Endometrium (tissue), 2 donors: ENCODE measurements at regions not wholly inside any gene's neighbourhood (a gene's known extent, or its start where the extent isn't known, plus 50 kb on each side); places are given as distances from the start of the nearest gene placed in this dataset.

ENCODE experiments used
- FAIRE-seq: peaks from 2 replicates; lab custom pipeline; 2012; peaks lifted over from hg19 to GRCh38; lab: Jason Lieb, UNC
- donor health status: control.
- donor health status: control.

DNA sequence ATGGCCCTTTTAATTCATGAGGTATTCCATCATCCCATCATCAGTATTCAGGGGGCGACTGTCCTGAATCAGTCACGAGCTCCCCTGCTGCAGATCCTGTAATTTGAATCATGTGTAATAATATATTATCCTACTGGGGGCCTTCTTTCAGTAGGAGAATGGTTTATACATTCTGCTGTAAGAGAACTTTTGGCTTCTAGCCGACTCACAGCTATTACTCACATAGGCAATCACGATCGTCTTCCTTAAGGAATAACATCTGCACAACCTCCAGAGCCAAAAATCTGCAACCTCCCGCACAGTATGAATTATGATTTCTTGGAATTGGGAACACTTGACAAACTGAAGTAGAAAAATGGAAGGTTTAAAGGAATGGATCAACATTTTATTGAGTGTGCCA, 343.0 kb downstream of the USP25 start:
- no peak for FAIRE-seq

GRCh38 chr21:16073586-16073985, 343.8 kb downstream of the USP25 start:
- FAIRE-seq, result no peak

DNA sequence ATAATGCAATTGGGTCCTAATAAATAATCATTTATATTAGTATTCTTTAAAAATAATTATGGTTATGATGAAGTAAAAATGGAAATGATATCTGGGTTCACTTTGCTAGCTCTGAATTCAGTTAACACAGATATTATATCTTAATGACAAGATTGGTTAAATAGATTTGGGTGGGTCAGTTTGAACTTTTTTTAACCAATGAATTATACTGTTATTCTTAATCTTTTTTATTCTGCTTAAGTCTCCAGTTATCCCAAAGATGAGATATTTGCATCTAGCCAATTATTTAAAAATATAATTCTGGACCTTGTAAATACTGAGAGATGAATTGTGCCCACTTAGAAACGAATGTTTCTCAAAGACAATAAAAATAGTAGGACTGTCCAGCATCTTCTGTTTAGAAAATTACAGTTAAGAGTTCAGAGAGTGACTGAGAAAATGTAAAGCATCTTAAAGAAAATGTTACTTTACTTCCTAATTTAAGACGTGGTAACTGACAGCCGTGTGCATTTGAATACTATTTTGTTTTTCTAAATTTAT, 345.2 kb downstream of the USP25 start:
- FAIRE-seq, result no peak

DNA sequence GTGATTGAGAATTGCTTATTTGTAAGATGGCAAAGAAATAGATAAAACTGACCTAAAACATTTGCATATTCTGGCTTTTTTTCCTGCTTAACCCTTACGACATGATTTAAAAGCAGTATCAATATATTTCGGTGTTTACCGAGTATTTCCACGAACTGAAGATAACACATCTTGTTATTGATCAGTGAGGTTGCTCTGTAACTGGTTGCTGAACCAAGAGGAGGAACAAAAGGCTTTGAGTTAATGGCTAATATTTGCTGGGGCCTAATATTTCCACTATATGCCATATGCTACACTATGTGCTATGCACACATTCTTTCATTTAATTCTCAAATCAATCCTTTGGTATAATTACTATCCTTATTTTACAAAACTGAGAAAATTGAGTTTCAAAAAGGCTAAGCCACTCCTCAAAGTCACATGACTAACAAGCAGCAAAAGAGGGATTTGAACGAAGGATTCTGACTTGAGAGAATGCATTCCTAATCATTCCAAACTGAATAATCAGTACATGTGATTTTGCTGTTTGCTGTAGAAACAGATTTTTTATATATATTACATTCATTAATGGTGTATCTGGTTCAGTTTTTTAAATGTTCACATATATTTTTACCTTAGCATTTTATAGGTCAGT, 346.0 kb downstream of the USP25 start:
- no peak for FAIRE-seq

DNA sequence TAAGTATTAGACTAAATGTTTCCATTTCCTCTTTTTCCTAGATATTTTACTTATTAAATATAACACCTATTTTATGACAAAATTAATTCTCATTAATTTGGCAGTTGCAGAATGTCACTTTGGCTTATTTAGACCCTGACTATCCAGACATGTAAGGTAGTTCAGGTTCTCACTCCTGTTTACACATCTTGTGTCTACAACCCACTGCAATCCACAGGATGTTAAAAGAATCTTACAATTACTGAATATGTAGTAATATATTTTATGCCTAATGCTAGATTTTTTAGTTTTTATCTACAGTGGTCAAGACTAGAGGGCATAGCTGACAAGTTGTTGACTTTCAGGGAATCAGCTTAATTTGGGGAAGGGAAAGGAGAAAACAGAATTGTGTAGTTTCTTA, 346.7 kb downstream of the USP25 start:
- FAIRE-seq, result no peak

GRCh38 chr21:16078382-16078781, 348.6 kb downstream of the USP25 start:
- no peak for FAIRE-seq

DNA sequence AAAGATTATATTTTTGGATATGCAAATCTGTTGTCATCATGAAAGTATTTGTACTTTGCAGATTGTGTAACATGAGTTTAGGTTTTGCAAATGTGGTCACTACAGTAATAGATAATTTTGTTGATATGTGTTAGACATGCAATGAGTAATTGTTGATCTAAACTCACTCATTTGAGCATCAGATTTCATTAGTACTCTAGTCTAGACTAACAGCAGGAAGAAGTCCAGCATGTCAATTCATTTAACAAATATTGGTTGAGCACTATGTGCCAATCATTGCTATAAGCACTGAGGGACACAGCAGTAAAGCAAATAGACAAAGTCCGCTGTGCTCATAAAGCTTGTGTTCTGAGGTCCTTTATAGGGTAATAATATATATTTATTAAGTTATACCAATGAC, 350.0 kb downstream of the USP25 start:
- no peak for FAIRE-seq

- no peak for FAIRE-seq
These were observed 351.5 kb downstream of the USP25 start for GRCh38 chr21:16081304-16081703.

DNA sequence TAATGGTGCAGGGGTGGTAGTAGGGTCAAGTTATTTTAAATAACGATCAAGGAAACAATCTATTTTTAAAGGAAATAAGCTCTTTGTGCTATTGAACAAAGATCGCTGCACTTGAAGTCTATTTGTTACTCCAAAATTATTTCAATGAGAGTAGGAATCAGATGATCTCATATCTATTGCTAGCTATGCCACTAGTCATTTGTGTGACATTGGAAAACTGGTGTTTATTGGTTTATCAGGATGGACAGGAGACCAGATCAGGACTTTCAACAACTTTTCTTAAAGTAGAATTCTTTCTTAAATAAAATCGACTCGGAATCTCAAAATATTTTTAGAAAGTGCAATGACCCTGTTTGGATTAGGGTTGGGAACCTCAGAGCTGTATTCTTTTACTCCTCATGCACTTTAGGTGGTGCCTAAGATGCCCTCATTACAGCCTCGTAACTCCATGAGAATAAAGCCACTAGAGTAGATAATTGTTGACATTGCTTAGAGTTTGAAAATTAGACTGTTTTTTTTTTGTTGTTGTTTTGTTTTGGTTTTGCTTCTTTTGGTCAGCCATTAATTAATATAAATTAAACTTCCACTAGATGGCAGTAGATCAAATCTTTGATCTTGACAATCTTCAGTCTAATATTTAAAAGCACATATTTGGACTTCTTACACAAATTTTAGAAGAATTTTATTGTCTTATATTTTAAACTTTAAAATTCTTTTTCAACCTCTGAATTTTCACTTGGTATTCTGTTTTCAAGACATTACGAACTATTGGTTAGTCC, 352.4 kb downstream of the USP25 start:
- FAIRE-seq, result peak; percentile 99

DNA sequence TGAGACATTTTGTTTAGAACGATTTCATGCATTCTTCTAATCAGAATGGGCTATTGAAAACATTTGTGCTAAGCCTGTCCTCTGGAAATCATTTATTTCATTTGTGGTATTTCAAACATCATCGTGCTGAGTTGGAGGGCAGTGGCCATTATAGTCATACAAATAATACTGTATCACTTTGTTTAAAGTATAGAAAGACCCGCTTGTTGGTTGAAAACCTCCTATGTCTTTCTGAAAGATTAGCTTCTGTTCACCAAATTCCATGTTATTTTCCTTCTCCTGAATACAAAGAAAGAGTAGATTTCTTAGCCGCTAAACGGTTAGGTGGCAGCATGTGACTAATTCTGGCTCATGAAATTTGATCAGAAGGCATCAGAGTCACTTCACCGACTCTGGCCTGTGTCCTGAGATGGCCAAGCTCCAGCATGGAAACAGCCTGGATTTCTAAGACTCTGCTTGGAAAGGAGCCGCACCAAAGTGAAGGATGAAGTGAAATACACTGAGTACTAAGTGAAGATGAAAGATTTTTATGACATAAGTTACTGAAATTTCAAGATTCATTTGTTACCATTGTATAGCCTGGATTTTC, 355.1 kb downstream of the USP25 start:
- FAIRE-seq, result no peak

DNA sequence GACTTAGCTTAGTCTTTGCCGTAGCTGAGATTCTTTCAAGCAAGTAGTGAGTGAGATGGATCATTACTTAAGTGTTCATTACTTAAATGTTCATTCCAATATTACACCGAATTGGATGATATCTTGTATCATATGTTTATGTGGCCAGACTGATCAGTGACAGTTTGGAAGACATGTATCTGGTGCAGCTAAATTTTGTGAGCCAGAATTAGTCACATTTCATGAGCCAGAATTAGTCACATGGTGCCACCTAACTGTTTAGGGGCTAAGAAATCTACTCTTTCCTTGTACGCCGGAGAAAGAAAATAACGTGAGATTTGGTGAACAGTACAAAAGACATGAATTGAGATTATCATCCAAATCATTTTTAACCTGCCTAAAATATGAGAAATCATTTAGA, 355.6 kb downstream of the USP25 start:
- FAIRE-seq, result no peak

- no peak for FAIRE-seq
These were observed 356.3 kb downstream of the USP25 start for GRCh38 chr21:16086121-16086520.

GRCh38 chr21:16086936-16087335, 357.2 kb downstream of the USP25 start:
- no peak for FAIRE-seq

GRCh38 chr21:16087523-16087922, 357.7 kb downstream of the USP25 start:
- no peak for FAIRE-seq

DNA sequence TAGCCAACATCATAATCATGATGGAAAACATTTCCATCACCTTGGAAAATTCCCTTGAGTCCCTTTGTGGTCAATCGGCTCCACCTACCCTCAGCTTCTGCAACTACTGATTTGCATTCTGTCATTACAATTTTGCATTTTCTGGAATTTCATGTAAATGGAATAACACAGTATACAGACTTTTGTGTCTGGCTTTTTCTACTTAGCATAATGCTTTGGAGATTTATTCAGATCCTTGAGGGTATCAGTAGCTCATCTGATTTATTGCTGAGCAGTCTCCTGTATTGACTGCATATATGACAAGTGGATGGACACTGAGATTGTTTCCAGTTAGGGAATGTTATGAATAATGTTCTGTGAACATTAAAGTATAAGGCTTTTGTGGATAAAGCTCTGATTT, 358.3 kb downstream of the USP25 start:
- no peak for FAIRE-seq

DNA sequence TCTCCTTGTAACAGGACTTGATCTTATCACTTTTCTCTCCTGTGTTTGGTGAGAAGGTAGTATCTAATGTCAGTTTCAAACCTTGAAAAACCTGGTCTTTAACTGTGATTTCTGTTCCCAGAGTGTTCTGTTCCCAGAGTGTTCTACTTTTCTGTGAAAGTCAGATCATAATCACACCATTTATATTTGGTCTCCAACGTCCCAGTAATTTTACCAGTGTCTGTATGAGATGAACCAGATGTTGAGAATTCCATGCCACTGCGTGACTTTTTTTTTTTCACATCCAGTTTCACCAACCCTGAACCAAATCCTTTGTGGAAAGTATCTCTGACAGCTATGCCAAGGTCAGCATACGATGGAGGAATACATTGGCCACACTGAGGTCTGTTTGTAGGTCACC, 365.2 kb downstream of the USP25 start:
- FAIRE-seq, result no peak

- FAIRE-seq, result no peak
These were observed 367.2 kb downstream of the USP25 start for GRCh38 chr21:16096988-16097387.

- FAIRE-seq, result no peak
These were observed 372.3 kb downstream of the USP25 start for GRCh38 chr21:16102113-16102512.

GRCh38 chr21:16108561-16109075, 378.8 kb downstream of the USP25 start:
- FAIRE-seq, result no peak

DNA sequence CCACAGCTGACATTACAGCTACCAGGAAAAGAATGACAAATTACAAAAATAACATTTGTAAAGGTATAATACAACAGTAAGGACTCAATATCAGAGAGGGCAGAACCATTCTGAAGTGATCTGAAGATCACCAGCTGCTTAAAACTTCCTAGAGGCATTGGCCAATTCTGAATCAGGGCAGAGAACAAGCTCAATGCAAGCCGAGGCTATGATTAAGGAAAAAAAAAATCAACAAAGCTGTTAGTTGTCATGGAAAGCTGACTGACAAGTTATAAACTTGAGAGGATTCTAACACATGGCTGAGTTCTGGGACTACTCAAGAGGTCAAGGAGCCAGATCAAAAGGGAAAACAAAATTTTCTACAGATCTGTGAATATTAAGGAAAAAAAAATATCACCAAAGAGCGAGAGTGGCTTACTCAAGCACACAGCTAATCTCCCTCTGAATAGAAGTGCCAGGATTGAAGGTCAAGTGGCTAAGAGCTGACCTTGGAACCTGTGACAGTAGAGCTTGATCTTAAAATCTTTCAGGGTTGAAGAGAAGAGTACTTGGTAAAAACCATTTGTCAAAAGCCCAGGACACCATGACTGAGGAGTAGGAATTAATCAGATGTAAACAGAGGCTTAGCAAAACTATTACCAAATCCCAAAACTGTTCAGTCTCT, 383.4 kb downstream of the USP25 start:
- FAIRE-seq, result no peak

GRCh38 chr21:16115461-16115860, 385.7 kb downstream of the USP25 start:
- no peak for FAIRE-seq

DNA sequence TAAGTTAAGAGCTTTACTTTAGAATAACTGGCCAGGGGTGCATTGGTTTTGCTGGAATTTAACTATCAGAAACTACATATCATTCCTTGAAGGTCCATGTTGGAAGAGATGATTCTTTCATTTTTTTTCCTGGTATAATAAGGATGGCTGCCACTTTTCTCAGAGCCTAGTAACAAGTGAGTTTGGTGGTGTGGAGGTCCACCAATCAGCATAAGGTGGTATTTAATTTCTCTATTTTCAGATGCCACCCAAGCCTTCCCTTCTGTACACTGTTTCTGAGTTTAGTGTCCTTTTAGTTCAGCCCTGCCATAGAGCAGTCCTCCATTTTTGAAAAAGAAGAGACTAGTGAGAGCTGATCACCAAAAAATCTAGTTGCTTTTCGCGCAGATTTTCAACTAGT, 386.3 kb downstream of the USP25 start:
- no peak for FAIRE-seq

DNA sequence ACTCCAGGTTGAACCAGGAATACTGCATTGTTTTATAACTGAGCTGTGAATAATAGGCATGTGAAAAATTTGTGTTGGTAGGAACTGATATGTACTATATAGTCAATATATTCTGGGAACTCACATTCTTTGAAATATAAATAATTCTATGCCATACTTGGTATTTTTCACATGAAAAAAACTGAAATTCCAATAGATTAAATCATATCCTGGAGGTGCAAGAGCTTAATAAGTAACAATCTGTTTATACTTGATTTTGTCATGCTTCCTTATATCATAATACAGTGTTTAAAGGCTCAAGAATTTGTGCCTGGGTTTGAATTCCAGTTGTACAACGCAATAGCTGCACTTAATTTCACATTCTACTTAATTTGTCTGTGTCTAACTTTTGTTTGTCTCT, 387.0 kb downstream of the USP25 start:
- FAIRE-seq, result no peak
